ENCODE measurements at regions not wholly inside any gene's neighbourhood (a gene's known extent, or its start where the extent isn't known, plus 50 kb on each side); places are given as distances from the start of the nearest gene placed in this dataset.

DNA sequence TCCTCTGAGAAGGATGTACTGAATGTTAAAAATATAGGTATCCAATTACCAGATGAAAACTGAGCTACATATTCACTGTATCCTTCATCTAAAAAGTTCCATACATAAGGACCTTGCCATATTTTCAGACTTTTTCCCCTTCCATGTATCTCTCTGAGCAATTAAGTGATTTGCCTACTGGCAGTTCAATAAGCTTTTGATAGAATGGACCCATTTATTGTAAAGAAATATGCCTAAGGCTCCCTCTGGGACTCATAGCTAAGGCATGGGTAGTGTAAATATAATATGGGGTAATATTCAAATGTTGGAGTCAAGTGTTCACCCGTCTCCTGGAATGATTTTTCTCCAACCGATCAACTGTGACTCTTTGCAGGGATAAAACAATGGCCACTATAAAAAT lies 135.4 kb upstream of the FSHR start:
- Mint-ChIP-seq H3K4me1 (ENCODE audit: low read depth, unreplicated experiment) (no peaks in the 10 kb centered on the region), H3K27me3 (ENCODE audit: insufficient read depth, unreplicated experiment) (peaks cover 9% of the 10 kb centered on the region), H3K4me3 (ENCODE audit: unreplicated experiment) (no peak overlapping the region), H3K27ac (ENCODE audit: unreplicated experiment) (no peak overlapping the region), H3K36me3 (ENCODE audit: insufficient read depth, unreplicated experiment) (no peaks in the 10 kb centered on the region), H3K9me3 (ENCODE audit: unreplicated experiment) (no peaks in the 10 kb centered on the region)
- TF ChIP-seq, protein P1, sequence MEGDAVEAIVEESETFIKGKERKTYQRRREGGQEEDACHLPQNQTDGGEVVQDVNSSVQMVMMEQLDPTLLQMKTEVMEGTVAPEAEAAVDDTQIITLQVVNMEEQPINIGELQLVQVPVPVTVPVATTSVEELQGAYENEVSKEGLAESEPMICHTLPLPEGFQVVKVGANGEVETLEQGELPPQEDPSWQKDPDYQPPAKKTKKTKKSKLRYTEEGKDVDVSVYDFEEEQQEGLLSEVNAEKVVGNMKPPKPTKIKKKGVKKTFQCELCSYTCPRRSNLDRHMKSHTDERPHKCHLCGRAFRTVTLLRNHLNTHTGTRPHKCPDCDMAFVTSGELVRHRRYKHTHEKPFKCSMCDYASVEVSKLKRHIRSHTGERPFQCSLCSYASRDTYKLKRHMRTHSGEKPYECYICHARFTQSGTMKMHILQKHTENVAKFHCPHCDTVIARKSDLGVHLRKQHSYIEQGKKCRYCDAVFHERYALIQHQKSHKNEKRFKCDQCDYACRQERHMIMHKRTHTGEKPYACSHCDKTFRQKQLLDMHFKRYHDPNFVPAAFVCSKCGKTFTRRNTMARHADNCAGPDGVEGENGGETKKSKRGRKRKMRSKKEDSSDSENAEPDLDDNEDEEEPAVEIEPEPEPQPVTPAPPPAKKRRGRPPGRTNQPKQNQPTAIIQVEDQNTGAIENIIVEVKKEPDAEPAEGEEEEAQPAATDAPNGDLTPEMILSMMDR (IDR thresholded peaks at IDR 0.05; ENCODE audit: insufficient read depth in 1 of 2, low read depth in 1 of 2, low read length in 1 of 2, severe bottlenecking in 1 of 2, unreplicated experiment in 1 of 2): no peak
- H3K9me3 ChIP-seq: no peaks in the 10 kb centered on the region
- H3K4me1 ChIP-seq: no peaks in the 10 kb centered on the region
- ChIA-PET POLR2A (no interaction called here), CTCF (no interaction called here)
- no peak for DNase-seq
- H3K36me3 ChIP-seq (ENCODE audit: control insufficient read depth, insufficient read depth, low read length): no peaks in the 10 kb centered on the region
- intact Hi-C loops (cut with micrococcal nuclease; ENCODE audit: unreplicated experiment): loop anchor here (2.0 kb wide), 1 partner anchor 201 kb away; no protein-coding TSS in a partner anchor
- no TSS peak for BruUV-seq (replicated peaks)
- no peaks in the 10 kb centered on the region for H3K27me3 ChIP-seq (replicated peaks; ENCODE audit: control insufficient read depth, insufficient read depth, low read length)
- no peak overlapping the region for H3K4me3 ChIP-seq (ENCODE audit: low read depth, low read length)

DNA sequence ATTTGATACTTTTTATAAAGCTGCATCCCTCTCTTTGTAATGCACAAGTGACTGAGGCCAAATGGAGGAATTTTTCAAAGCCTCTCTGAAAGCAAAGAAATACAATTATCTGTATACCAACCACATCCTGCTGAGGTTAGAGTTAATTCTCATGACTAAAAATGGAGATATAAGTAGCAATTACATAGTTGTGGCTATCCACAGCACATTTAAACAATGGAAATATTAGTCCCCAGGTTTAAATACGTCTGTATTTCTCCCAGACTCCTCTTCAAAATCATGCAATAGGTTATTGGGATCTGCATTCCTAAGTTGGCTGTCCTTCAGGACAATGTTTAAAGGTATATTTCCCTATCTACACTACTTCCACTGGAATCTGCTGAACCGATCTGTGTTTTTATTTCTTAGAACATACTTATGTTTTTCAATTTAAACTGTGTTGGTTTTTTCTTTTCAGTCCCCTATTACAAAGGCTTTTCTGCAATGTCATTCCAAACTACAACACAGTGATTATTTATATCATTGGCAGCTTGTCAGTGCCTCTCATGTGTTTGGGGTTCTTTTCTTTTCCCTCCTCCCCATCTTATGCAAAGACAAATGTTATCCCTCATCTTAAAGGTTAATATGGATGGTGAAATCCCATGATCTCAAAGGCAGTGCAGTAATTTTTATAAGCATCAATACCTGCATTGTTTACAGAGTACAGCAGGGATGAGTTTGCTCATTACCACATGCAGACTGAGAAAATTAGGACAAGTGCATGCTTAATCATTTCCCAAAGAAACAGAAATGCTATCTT lies 134.8 kb upstream of the FSHR start:
- Histone ChIP-seq H3K27me3 (replicated peaks; ENCODE audit: control insufficient read depth, insufficient read depth, low read length) (no peaks in the 10 kb centered on the region), H3K36me3 (ENCODE audit: control insufficient read depth, insufficient read depth, low read length) (no peaks in the 10 kb centered on the region), H3K4me1 (no peaks in the 10 kb centered on the region), H3K9me3 (no peaks in the 10 kb centered on the region), H3K4me3 (ENCODE audit: low read depth, low read length) (no peak overlapping the region)
- DNase-seq: no peak
- Mint-ChIP-seq H3K9me3 (ENCODE audit: unreplicated experiment) (no peaks in the 10 kb centered on the region), H3K27ac (ENCODE audit: unreplicated experiment) (no peak overlapping the region), H3K4me3 (ENCODE audit: unreplicated experiment) (no peak overlapping the region), H3K27me3 (ENCODE audit: insufficient read depth, unreplicated experiment) (peaks cover 9% of the 10 kb centered on the region), H3K36me3 (ENCODE audit: insufficient read depth, unreplicated experiment) (no peaks in the 10 kb centered on the region), H3K4me1 (ENCODE audit: low read depth, unreplicated experiment) (no peaks in the 10 kb centered on the region)
- CTCF ChIA-PET: no interaction called here
- POLR2A ChIA-PET: no interaction called here
- BruUV-seq (replicated peaks): no TSS peak
- intact Hi-C loops (cut with micrococcal nuclease; ENCODE audit: unreplicated experiment): no loop called here
- TF ChIP-seq, protein P1 (IDR thresholded peaks at IDR 0.05; ENCODE audit: insufficient read depth in 1 of 2, low read depth in 1 of 2, low read length in 1 of 2, severe bottlenecking in 1 of 2, unreplicated experiment in 1 of 2): no peak

DNA sequence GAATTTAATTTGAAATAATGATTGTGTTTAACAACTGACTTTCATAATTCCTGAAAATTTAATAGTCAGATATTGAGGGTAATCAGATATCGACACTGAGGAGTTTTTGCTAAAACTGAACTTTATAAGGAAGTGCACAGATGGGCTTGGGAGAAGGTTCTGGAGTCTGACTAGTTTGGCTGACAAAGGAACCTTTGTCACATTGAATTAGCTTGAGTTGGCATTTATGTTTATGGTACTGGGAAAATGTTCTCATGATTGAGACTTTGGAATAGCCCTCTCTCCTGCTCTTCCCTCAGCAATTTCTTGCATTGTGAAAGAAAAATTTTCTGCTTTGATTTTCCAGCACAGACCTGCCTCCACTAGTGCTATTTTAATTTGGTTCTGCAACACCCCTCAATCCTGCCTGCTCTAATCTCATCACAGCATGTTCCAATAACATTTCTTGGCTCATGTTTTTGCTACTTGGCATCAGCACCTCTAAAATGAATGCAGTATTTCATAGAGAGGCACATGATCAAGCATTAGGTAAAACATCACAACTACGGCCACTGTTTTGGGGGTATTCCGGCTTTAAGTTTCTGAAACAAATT lies 133.9 kb upstream of the FSHR start:
- no peak overlapping the region for H3K4me3 ChIP-seq (ENCODE audit: low read depth, low read length)
- H3K27me3 ChIP-seq (replicated peaks; ENCODE audit: control insufficient read depth, insufficient read depth, low read length): no peaks in the 10 kb centered on the region
- no peaks in the 10 kb centered on the region for H3K36me3 ChIP-seq (ENCODE audit: control insufficient read depth, insufficient read depth, low read length)
- Mint-ChIP-seq H3K4me3 (ENCODE audit: unreplicated experiment) (no peak overlapping the region), H3K36me3 (ENCODE audit: insufficient read depth, unreplicated experiment) (no peaks in the 10 kb centered on the region), H3K27ac (ENCODE audit: unreplicated experiment) (no peak overlapping the region), H3K27me3 (ENCODE audit: insufficient read depth, unreplicated experiment) (peaks cover 9% of the 10 kb centered on the region), H3K4me1 (ENCODE audit: low read depth, unreplicated experiment) (no peaks in the 10 kb centered on the region), H3K9me3 (ENCODE audit: unreplicated experiment) (no peaks in the 10 kb centered on the region)
- intact Hi-C loops (cut with micrococcal nuclease; ENCODE audit: unreplicated experiment): no loop called here
- TF ChIP-seq, protein P1 (IDR thresholded peaks at IDR 0.05; ENCODE audit: insufficient read depth in 1 of 2, low read depth in 1 of 2, low read length in 1 of 2, severe bottlenecking in 1 of 2, unreplicated experiment in 1 of 2): no peak
- BruUV-seq (replicated peaks): no TSS peak
- DNase-seq: no peak
- no peaks in the 10 kb centered on the region for H3K4me1 ChIP-seq
- CTCF ChIA-PET: no interaction called here
- H3K9me3 ChIP-seq: no peaks in the 10 kb centered on the region
- POLR2A ChIA-PET: no interaction called here
